OCI-LY7 (cell line): ENCODE measurements at regions not wholly inside any gene's neighbourhood (a gene's known extent, or its start where the extent isn't known, plus 50 kb on each side); places are given as distances from the start of the nearest gene placed in this dataset.

ENCODE experiments used
- CTCF ChIP-seq: fragments of 200-600 bp; sonication (generic); conservative IDR thresholded peaks from 2 replicates; pipeline ENCODE4 v1.5.1; 2014; ENCODE audit warnings: mild to moderate bottlenecking, antibody characterized with exemption, low read length, moderate library complexity, mixed read lengths
- EZH2phosphoT487 ChIP-seq: fragments of 200-600 bp; sonication (generic); IDR thresholded peaks from 2 replicates; pipeline ENCODE4 v1.6.1; 2018; ENCODE audit warnings: low read depth, borderline replicate concordance, mild to moderate bottlenecking, mixed run types, antibody characterized with exemption, low read length, moderate library complexity, mixed read lengths

- no peak for TF ChIP-seq CTCF
- no peak for TF ChIP-seq EZH2phosphoT487
Observed at GRCh38 chr1:94319319-94320102, 82.1 kb upstream of the ARHGAP29 start.
